ENCODE measurements at regions not wholly inside any gene's neighbourhood (a gene's known extent, or its start where the extent isn't known, plus 50 kb on each side); places are given as distances from the start of the nearest gene placed in this dataset.
"Not testable (repeated sequence)": the region's sequence is repeated elsewhere in the genome, so short reads cannot be mapped to it uniquely, and the experiment has no call there.

DNA sequence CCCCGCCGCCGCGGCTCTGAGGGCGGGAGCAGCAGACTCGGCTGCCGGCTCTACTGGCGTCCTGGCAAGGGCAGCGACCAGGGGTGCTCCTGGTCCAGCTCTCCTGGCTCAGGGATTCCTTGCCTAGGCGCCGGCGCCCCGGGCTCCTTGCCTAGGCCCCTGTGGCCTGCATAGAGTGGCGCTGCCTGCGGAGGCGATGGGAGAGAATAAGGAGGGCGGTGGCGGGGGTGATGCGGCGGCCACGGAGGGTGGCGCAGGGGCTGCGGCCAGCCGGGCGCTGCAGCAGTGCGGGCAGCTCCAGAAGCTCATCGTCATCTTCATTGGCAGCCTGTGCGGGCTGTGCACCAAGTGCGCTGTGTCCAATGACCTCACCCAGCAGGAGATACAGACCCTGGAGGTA is 136.6 kb upstream of the TP53TG3D start:
- not testable (repeated sequence) for DNase-seq

DNA sequence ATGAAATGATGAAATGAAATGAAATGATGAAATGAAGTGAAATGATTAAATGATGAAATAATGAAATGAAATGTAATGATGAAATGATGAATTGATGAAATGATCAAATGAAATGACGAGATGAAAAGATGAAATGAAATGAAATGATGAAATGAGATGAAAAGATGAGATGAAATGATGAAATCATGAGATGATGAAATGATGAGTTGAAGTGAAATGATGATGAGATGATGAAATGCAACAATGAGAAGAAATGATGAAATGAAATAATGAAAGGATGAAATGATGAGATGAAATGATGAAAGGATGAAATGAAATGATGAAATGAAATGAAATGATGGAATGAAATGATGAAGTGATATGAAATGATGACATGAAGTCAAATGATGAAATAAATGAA is 132.7 kb upstream of the TP53TG3D start:
- DNase-seq, result not testable (repeated sequence)

DNA sequence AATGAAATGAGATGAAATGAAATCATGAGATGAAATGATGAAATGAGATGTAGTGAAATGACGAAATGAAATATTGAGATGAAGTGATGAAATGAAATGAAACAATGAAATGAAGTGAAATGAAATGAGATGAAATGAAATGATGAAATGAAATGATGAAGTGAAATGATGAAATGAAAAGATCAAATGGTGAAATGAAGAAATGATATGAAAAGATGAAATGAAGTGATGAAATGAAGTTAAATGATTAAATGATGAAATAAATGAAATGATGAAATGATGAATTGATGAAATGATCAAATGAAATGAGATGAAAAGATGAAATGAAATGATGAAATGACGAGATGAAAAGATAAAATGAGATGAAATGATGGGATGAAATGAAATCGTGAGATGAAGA is 132.3 kb upstream of the TP53TG3D start:
- DNase-seq, result not testable (repeated sequence)

GRCh38 chr16:32121273-32121900 is 131.7 kb upstream of the TP53TG3D start:
- DNase-seq, result not testable (repeated sequence)

DNA sequence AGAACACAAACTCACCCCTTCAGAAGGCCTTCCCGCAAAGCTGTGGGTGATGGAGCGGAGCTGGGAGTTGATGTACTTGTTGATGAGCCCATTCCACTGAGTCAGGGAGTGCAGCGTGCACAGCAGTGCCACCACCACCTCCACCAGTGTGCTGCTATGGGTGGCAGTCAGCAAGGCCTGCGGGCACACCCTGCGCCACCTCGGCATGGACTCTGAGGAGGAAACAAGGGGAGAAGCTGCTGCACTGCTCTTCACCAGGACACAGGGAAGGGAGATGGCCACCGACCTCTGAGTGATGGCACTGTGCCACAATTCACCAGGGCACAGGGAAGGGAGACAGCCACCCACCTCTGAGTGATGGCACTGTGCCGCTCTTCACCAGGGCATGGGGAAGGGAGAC is 100.7 kb upstream of the TP53TG3D start:
- DNase-seq, result not testable (repeated sequence)

DNA sequence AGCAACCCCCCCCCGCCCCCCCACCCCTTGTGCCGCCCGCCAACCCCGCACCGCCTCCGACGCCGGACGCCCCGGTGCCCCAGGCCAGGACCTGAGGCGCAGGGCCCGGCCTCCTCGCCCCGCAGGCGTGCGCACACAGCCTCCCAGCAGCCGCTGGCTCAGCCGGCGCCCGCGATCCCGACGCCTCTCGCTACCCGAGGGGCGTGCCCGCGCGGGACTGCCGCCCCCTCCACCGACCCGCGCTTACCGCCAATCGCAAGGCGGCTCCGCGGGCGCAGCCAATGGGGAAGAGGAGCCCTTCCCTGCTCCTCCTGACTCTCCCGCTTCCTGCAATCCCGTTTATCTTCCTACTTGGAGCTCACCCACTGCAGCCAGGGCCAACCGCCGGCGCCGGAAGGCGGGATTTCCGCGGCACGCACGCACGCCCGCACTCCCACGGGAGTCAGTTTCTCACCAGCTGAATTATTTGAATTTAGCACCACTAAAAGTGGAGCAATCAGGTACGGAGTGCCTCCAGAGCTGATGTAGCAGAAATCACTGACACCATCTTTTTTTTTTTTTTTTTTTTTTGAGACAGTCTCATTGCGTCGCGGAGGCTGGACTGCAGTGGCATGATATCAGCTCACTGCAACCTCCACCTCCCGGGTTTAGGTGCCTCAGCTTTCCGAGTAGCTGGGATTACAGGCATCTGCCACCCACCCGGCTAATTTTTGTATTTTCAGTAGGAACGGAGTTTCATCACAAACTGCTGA is 65.0 kb upstream of the TP53TG3D start:
- not testable (repeated sequence) for DNase-seq

- not testable (repeated sequence) for DNase-seq
These were observed 50.5 kb upstream of the TP53TG3D start for GRCh38 chr16:32202585-32202984.

All from NCI-H1417 (cell line).